Endothelial cell (in vitro differentiated cells): ENCODE measurements at regions not wholly inside any gene's neighbourhood (a gene's known extent, or its start where the extent isn't known, plus 50 kb on each side); places are given as distances from the start of the nearest gene placed in this dataset.

Experiments
- DNase-seq: peaks from one replicate; pipeline ENCODE4 v3.0.0; 2021; ENCODE audit warnings: low spot score
- H3K27ac Mint-ChIP-seq: one replicate; pipeline ENCODE4 v1.8.0; 2021; ENCODE audit warnings: mixed read lengths, inconsistent platforms; ENCODE audit not compliant: unreplicated experiment
- H3K27me3 Mint-ChIP-seq: one replicate; pipeline ENCODE4 v1.8.0; 2021; ENCODE audit warnings: mild to moderate bottlenecking, moderate library complexity, mixed read lengths, inconsistent platforms; ENCODE audit not compliant: unreplicated experiment
- H3K36me3 Mint-ChIP-seq: one replicate; pipeline ENCODE4 v1.8.0; 2021; ENCODE audit warnings: mild to moderate bottlenecking, low read depth, mixed read lengths, inconsistent platforms; ENCODE audit not compliant: unreplicated experiment
- H3K4me1 Mint-ChIP-seq: one replicate; pipeline ENCODE4 v1.8.0; 2021; ENCODE audit warnings: mild to moderate bottlenecking, mixed read lengths, inconsistent platforms; ENCODE audit not compliant: unreplicated experiment
- H3K4me3 Mint-ChIP-seq: one replicate; pipeline ENCODE4 v1.8.0; 2021; ENCODE audit warnings: mild to moderate bottlenecking, mixed read lengths, inconsistent platforms; ENCODE audit not compliant: unreplicated experiment
- H3K9me3 Mint-ChIP-seq: one replicate; pipeline ENCODE4 v1.8.0; 2021; ENCODE audit warnings: mixed read lengths, inconsistent platforms; ENCODE audit not compliant: unreplicated experiment
- CTCF ChIP-seq: fragments of 200-600 bp; sonication (generic); IDR thresholded peaks from one replicate; pipeline ENCODE4 v1.5.0; 2021; ENCODE audit warnings: antibody characterized with exemption; ENCODE audit not compliant: unreplicated experiment

DNA sequence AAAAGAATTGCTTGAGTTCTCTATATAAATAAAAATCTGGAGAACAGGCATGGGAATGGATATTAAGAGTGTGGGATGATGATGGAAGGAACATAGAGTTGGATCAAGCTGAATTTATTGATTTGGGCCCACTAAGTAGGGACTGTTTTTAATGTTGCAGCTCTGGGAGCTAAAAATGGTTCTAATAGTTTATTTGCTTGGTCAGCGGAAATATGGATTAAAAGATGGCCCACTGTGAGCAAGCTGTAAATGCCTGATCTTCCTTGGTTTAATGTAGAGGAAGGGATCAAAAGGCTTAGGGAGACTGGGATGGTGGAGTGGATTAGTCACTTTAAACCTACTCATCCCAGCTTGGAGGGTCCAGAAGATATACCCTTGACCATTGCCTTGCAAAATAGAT lies 429.4 kb upstream of the NXPH2 start:
- H3K27me3 Mint-ChIP-seq = peaks cover 1% of the 10 kb centered on the region
- no peak for DNase-seq
- no peaks in the 10 kb centered on the region for H3K4me1 Mint-ChIP-seq
- H3K4me3 Mint-ChIP-seq = no peak overlapping the region
- no peaks in the 10 kb centered on the region for H3K9me3 Mint-ChIP-seq
- H3K36me3 Mint-ChIP-seq = no peaks in the 10 kb centered on the region
- H3K27ac Mint-ChIP-seq = no peak overlapping the region
- TF ChIP-seq CTCF = no peak

GRCh38 chr2:139201516-139201915 lies 421.3 kb upstream of the NXPH2 start:
- Mint-ChIP-seq H3K9me3 (no peaks in the 10 kb centered on the region), H3K36me3 (no peaks in the 10 kb centered on the region), H3K27me3 (peaks cover 1% of the 10 kb centered on the region), H3K4me1 (no peaks in the 10 kb centered on the region), H3K4me3 (no peak overlapping the region), H3K27ac (no peak overlapping the region)
- no peak for DNase-seq
- TF ChIP-seq CTCF = no peak

DNA sequence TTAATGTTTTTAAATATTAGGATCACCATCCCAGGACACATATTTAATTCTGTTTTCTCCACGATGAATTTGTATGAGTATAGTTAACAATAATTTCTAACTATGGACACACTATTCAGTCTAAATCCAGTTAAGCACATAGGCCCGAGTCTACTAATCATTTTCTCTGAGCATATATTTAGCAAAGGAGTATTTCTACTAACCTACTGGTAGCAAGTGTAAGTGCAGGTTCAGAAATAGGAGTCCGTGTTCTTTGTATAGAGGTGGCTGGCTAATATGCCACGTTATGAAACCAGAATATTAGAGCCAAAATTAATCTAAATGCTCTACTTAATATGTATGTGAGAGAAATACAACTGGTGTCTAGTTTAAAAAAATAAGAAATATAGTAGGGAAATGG lies 416.6 kb upstream of the NXPH2 start:
- no peaks in the 10 kb centered on the region for H3K4me1 Mint-ChIP-seq
- H3K36me3 Mint-ChIP-seq = no peaks in the 10 kb centered on the region
- H3K4me3 Mint-ChIP-seq = no peak overlapping the region
- no peaks in the 10 kb centered on the region for H3K9me3 Mint-ChIP-seq
- no peak overlapping the region for H3K27ac Mint-ChIP-seq
- no peak for DNase-seq
- no peaks in the 10 kb centered on the region for H3K27me3 Mint-ChIP-seq
- peak; percentile 14 for TF ChIP-seq CTCF

DNA sequence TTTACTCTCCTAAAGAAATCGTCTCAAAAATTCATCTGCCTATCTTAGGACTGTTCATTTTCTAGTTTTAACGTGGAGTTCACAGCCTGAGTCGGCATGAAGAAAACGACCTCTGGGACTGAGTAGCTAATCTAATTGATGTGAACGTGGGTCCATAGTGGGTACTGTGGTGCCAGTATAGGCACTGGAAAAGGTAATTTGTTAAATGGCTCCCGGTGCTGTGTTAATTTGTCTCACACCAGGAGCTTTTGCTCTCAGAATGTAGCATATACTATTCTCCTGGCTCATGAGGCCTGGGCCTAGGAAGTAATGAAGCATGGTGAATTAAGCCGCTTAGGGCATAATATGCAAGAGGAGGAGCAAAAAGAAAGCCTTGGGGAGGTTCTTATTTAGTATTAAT lies 414.4 kb upstream of the NXPH2 start:
- Mint-ChIP-seq H3K4me3 (no peak overlapping the region), H3K27me3 (no peaks in the 10 kb centered on the region), H3K27ac (no peak overlapping the region), H3K9me3 (no peaks in the 10 kb centered on the region), H3K36me3 (no peaks in the 10 kb centered on the region), H3K4me1 (no peaks in the 10 kb centered on the region)
- DNase-seq = no peak
- no peak for TF ChIP-seq CTCF

DNA sequence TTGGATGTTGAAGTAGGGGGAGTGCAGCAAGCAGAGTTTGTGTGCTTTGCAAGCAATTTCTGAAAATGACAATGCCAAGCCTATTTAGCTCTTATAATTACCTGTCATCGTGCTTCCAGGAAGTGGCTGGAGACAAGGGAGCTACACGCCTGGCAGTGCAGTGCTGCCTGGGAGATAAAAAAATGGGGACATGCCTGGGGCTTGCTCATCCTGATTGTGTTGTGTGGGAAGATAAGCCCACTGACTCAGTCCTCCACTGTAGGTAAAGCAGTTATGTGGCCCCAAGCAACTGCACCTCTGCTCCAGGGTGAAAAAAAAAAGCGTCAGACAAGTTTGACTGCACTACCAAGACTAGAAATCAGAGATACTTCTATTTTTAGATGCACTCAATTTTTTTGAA lies 396.9 kb upstream of the NXPH2 start:
- H3K9me3 Mint-ChIP-seq = no peaks in the 10 kb centered on the region
- no peak for TF ChIP-seq CTCF
- DNase-seq = no peak
- H3K27ac Mint-ChIP-seq = no peak overlapping the region
- peaks cover 4% of the 10 kb centered on the region for H3K4me1 Mint-ChIP-seq
- H3K4me3 Mint-ChIP-seq = no peak overlapping the region
- peaks cover 2% of the 10 kb centered on the region for H3K27me3 Mint-ChIP-seq
- H3K36me3 Mint-ChIP-seq = no peaks in the 10 kb centered on the region
